Right lobe of liver (tissue), 4 donors: ENCODE measurements at regions not wholly inside any gene's neighbourhood (a gene's known extent, or its start where the extent isn't known, plus 50 kb on each side); places are given as distances from the start of the nearest gene placed in this dataset.

Experiments used
- CTCF ChIP-seq, 4 donors: fragments of 200-600 bp in 3 of 4; fragments of 450-650 bp in 1 of 4; IDR thresholded peaks; one replicate each; pipeline versions ENCODE4 v1.5.1 to v1.8.0; 2016 to 2022; ENCODE audit warnings: antibody characterized with exemption in 4 of 4, mild to moderate bottlenecking in 2 of 4
- POLR2A ChIP-seq: fragments of 450-650 bp; IDR thresholded peaks from one replicate; pipeline ENCODE4 v1.6.1; 2017; ENCODE audit warnings: antibody characterized with exemption, mild to moderate bottlenecking
- donor health status: DM: no; HTN: no; CAD: no.
- donor health status: DM: no; HTN: no; CAD: no.
- donor health status: DM: no; HTN: yes; CAD: no.

DNA sequence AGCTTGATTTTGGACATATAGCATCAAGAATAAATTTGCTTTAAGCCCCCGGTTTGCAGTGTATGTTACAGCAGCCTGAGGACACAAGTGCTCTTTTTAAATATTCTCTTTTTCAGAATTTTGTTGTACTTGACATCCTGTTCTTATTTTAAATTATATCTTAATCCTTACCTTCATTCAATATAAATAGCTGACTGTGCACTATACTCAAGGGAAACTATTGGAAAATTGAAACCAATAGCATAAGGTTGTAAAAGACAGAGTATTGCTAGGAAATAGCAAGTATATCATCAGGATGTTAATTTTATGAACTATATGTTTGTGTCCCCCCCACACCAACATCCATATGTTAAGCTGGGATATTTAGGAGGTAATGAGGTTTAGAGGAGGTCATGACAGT lies 120.4 kb upstream of the CDH10 start:
- TF ChIP-seq CTCF (IDR thresholded peaks at IDR 0.05) (no peak), POLR2A (no peak)
